Chondrocyte (in vitro differentiated cells): ENCODE measurements at regions not wholly inside any gene's neighbourhood (a gene's known extent, or its start where the extent isn't known, plus 50 kb on each side); places are given as distances from the start of the nearest gene placed in this dataset.

ENCODE experiments used
- DNase-seq: peaks from one replicate; pipeline ENCODE4 v3.0.0; 2021; ENCODE audit warnings: mixed read lengths, low spot score
- H3K27ac Mint-ChIP-seq: one replicate; pipeline ENCODE4 v1.8.0; 2021; ENCODE audit warnings: mild to moderate bottlenecking, moderate library complexity, mixed read lengths; ENCODE audit not compliant: unreplicated experiment
- H3K27me3 Mint-ChIP-seq: 2 replicates; pipeline ENCODE4 v1.8.0; 2021; ENCODE audit warnings: low read depth, mixed read lengths
- H3K36me3 Mint-ChIP-seq: 2 replicates; pipeline ENCODE4 v1.8.0; 2021; ENCODE audit warnings: low read depth, mixed read lengths
- H3K4me1 Mint-ChIP-seq: 2 replicates; pipeline ENCODE4 v1.8.0; 2021; ENCODE audit warnings: low read depth, mild to moderate bottlenecking, mixed read lengths
- H3K4me3 Mint-ChIP-seq: one replicate; pipeline ENCODE4 v1.8.0; 2021; ENCODE audit warnings: mild to moderate bottlenecking, moderate library complexity, mixed read lengths; ENCODE audit not compliant: unreplicated experiment
- H3K9me3 Mint-ChIP-seq: 2 replicates; pipeline ENCODE4 v1.8.0; 2021; ENCODE audit warnings: low read depth, mixed read lengths
- TF ChIP-seq, protein P1 (sequence below): fragments of 200-600 bp; sonication (generic); IDR thresholded peaks from 2 replicates; pipeline ENCODE4 v1.5.0; 2021; ENCODE audit warnings: antibody characterized with exemption, mild to moderate bottlenecking, moderate library complexity

DNA sequence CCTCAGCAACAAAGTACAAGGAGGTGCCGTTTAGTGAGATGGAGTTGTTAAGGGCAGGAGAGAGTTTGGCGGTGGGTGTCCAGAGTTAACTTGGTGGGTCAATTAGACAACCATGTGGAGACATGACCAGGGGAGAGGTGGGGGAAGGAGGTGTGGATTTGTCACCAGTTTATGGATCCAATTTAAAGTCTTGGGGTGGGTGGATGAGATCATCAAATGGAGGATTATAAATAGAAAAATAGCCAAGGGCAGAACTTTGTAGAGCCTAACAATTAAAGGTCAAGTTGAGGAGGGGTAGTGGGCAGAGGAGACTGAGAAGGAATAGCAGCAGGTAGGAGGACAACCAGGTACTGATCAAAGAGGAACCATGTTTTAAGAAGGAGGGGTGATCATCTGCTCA, 108.7 kb upstream of the IL12B start:
- TF ChIP-seq, protein P1, sequence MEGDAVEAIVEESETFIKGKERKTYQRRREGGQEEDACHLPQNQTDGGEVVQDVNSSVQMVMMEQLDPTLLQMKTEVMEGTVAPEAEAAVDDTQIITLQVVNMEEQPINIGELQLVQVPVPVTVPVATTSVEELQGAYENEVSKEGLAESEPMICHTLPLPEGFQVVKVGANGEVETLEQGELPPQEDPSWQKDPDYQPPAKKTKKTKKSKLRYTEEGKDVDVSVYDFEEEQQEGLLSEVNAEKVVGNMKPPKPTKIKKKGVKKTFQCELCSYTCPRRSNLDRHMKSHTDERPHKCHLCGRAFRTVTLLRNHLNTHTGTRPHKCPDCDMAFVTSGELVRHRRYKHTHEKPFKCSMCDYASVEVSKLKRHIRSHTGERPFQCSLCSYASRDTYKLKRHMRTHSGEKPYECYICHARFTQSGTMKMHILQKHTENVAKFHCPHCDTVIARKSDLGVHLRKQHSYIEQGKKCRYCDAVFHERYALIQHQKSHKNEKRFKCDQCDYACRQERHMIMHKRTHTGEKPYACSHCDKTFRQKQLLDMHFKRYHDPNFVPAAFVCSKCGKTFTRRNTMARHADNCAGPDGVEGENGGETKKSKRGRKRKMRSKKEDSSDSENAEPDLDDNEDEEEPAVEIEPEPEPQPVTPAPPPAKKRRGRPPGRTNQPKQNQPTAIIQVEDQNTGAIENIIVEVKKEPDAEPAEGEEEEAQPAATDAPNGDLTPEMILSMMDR, result no peak
- no peak for DNase-seq
- H3K27me3 Mint-ChIP-seq, result peaks cover 60% of the 10 kb centered on the region
- H3K4me1 Mint-ChIP-seq, result no peaks in the 10 kb centered on the region
- H3K4me3 Mint-ChIP-seq, result no peak overlapping the region
- no peak overlapping the region for H3K27ac Mint-ChIP-seq
- H3K36me3 Mint-ChIP-seq, result peaks cover 2% of the 10 kb centered on the region
- no peaks in the 10 kb centered on the region for H3K9me3 Mint-ChIP-seq

DNA sequence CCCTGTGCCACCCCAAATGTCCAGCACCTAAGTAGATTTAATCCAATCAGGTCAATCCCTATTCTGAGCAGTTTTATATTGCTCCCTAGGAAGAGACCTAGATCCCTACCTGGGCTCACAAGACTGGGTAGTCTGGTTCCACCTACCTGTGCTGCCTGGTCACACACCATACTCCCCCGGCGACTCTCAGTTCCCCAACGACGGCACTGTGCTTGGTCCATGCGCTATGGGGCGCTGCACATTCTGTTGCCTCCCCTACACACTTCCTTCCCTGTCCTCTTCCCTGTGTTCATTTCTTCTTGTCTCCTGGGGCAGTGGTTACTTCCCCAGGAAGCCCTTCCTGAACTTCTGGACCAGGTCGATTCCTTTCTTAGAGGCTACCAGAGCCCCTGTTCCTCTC, 109.9 kb upstream of the IL12B start:
- TF ChIP-seq, protein P1, result no peak
- H3K4me3 Mint-ChIP-seq, result no peak overlapping the region

DNA sequence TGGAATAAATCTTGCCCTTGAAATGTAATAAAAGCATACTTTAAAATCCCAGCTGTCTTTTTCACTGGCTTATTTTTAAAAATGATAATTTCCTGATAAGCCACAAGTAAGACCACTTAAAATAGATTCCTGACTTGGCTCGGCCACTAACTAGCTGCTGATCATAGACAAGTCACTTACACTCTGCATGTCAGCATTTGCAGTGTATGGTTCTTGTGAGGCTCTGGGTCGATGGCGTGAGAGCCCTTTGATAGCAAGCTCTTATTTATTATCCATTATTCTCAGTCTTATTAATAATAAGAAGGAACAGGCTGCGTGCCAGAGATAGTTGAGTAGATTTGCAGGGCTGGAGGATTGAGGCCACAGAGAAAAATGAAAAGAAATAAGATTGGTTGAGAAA, 110.7 kb upstream of the IL12B start:
- no peak overlapping the region for H3K4me3 Mint-ChIP-seq
- DNase-seq, result no peak
- H3K27me3 Mint-ChIP-seq, result peaks cover 55% of the 10 kb centered on the region
- TF ChIP-seq, protein P1, result no peak
- no peaks in the 10 kb centered on the region for H3K9me3 Mint-ChIP-seq
- no peaks in the 10 kb centered on the region for H3K4me1 Mint-ChIP-seq
- H3K36me3 Mint-ChIP-seq, result peaks cover 2% of the 10 kb centered on the region
- no peak overlapping the region for H3K27ac Mint-ChIP-seq

More for the DNA sequence above, 109.9 kb upstream of the IL12B start:
- Mint-ChIP-seq H3K27ac (no peak overlapping the region), H3K9me3 (no peaks in the 10 kb centered on the region), H3K4me1 (no peaks in the 10 kb centered on the region), H3K36me3 (peaks cover 2% of the 10 kb centered on the region), H3K27me3 (peaks cover 55% of the 10 kb centered on the region)
- no peak for DNase-seq

DNA sequence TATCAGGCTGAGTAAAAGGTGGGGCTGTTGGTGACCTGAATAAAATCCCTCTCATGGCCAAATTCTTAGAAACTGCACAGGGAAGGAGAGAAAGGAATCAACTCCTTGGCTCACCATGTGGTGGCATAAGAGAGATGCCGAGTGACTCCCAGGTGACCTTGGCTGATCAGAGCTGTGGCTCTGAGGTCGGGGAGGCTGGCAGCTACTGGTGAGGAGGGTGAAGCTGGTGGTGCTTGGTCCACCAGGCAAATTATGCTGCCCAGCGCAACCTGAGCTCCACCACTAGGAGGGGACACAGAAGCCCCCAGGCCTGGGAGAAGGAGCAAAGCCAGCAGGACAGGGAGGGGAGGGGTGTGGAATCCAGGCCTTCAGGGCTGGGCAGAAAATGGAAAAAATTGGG, 111.2 kb upstream of the IL12B start:
- no peak for DNase-seq
- H3K27ac Mint-ChIP-seq, result no peak overlapping the region
- no peak overlapping the region for H3K4me3 Mint-ChIP-seq
- no peaks in the 10 kb centered on the region for H3K4me1 Mint-ChIP-seq
- TF ChIP-seq, protein P1, result peak; percentile 35
- peaks cover 2% of the 10 kb centered on the region for H3K36me3 Mint-ChIP-seq
- no peaks in the 10 kb centered on the region for H3K9me3 Mint-ChIP-seq
- peaks cover 54% of the 10 kb centered on the region for H3K27me3 Mint-ChIP-seq

DNA sequence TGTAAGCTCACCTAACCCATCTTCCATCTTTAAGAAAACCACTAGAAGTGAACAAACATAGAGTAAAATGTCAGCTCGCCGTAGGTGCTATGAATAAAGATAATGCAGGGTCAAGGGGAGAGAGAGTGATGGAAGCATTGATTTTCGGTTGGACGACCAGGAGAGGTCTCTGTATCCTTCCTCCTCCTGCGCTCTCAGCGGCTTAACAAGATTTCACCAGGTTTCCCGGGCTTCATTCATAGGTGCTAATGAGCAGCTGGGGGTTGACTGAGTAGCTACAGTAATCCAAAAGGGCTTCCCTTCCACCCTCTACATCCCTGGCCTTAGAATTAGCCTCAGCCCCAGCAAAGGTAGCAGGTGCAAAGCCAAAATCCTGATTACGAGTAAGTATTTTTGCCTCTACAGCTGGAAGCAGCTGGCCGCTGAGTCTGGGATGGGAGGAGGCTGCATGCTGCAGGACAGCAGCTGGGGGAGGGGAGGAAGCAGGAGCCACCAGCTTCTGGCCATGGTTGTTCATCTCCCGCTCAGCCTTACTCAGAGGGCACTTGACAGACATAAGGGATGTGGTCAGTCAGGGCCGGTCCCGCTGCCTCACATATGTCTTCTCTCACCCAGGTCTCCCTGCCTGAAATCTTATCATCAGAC, 112.0 kb upstream of the IL12B start:
- no peak overlapping the region for H3K4me3 Mint-ChIP-seq
- TF ChIP-seq, protein P1, result no peak
- no peak for DNase-seq

More for the DNA sequence above, 112.0 kb upstream of the IL12B start:
- no peaks in the 10 kb centered on the region for H3K9me3 Mint-ChIP-seq
- no peak overlapping the region for H3K27ac Mint-ChIP-seq
- H3K4me1 Mint-ChIP-seq, result no peaks in the 10 kb centered on the region
- peaks cover 2% of the 10 kb centered on the region for H3K36me3 Mint-ChIP-seq
- peaks cover 47% of the 10 kb centered on the region for H3K27me3 Mint-ChIP-seq
